GM10266 (cell line): ENCODE measurements at regions not wholly inside any gene's neighbourhood (a gene's known extent, or its start where the extent isn't known, plus 50 kb on each side); places are given as distances from the start of the nearest gene placed in this dataset.
"Not testable (repeated sequence)": the region's sequence is repeated elsewhere in the genome, so short reads cannot be mapped to it uniquely, and the experiment has no call there.

Experiments
- DNase-seq: peaks from one replicate; pipeline ENCODE4 v3.0.0; 2012; ENCODE audit errors: extremely low spot score
- CTCF ChIP-seq: IDR thresholded peaks from 2 replicates; pipeline ENCODE4 v1.5.1; 2012; ENCODE audit warnings: mild to moderate bottlenecking, low read depth; ENCODE audit not compliant: control insufficient read depth, insufficient read depth; ENCODE audit errors: missing control alignments

DNA sequence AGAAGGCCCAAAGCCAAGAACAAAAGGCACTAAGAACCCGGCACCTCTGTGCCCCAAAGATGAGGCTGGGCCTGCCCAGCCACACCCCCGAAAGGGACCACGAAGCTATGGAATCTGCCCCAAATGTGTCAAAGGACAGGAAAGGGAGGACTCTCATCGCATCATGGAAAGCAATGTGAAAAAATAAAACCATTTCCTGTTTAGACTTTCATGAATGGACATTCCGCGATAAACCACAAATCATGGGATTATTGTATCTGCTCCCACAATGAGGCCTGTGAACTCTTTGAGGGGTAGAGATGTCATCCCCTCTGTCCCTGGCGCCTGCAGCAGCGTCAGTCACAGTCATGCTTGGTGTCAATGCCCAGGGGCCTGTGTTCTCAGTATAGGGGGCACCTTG lies 135.0 kb downstream of the COPRS start:
- no peak for TF ChIP-seq CTCF
- no peak for DNase-seq

DNA sequence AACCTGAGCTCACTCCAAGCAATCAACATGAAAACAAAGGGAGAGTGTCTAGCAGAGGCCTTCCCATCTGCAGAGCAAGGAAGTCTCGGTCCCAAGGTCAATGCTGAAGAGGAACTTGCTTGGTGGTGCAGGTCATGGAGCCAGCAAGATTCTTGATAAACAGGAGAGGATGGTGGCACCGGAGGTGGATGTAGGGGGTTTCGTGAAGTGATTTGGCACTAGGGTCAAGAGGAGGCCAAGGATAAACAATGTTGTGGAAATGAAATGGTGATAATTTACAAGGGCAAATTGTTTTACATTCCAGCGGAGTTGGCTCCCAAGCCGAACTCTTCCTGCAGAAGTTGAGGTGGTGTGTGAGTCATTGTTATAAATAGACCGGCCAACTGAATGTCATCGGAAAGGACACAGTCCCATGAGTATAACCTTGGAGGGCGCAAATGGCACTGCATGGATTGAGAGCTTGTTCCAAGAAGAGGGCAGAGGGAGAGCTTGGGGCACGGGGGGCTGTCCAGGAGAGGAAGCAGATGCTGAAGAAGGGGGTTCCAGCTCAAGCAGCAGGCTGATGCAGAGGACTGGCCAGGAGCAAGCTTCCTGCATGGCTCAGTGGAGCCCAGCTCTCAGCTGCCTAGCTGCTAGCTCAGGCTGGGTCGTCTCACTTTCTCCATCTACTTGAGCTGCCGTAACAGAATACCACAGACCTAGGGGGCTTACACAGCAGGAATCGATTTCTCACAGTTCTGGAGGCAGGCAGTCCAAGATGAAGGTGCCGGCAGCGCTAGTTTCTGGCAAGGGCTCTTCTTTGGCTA lies 136.6 kb downstream of the COPRS start:
- TF ChIP-seq CTCF, result no peak
- no peak for DNase-seq

- DNase-seq, result no peak
These were observed 137.6 kb downstream of the COPRS start for GRCh38 chr17:31721291-31722025.

GRCh38 chr17:31717251-31717650 lies 141.8 kb downstream of the COPRS start:
- DNase-seq, result not testable (repeated sequence)

More at GRCh38 chr17:31721291-31722025, 137.6 kb downstream of the COPRS start:
- TF ChIP-seq CTCF, result no peak

DNA sequence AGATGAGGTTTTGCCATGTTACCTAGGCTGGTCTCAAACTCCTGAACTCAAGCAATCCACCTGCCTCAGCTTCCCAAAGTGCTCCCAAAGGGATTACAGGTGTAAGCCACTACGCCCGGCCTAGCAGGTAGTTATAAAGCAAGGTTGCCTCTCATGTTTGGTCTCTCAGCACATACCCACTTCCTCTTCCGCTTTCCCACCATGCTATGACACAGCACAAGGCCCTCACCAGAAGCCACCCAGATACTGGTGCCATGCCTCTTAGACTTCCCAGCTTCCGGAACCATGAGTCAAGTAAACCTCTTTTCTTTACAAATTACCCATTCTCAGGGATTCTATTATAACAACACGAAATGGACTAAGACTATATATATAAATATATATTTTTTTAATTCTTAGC lies 143.6 kb downstream of the COPRS start:
- DNase-seq, result no peak
- no peak for TF ChIP-seq CTCF

GRCh38 chr17:31704483-31704882 lies 154.6 kb downstream of the COPRS start:
- TF ChIP-seq CTCF, result no peak
- no peak for DNase-seq

- TF ChIP-seq CTCF, result no peak
- no peak for DNase-seq
These were observed 157.0 kb downstream of the COPRS start for GRCh38 chr17:31702041-31702440.
